ENCODE measurements at regions not wholly inside any gene's neighbourhood (a gene's known extent, or its start where the extent isn't known, plus 50 kb on each side); places are given as distances from the start of the nearest gene placed in this dataset.

DNA sequence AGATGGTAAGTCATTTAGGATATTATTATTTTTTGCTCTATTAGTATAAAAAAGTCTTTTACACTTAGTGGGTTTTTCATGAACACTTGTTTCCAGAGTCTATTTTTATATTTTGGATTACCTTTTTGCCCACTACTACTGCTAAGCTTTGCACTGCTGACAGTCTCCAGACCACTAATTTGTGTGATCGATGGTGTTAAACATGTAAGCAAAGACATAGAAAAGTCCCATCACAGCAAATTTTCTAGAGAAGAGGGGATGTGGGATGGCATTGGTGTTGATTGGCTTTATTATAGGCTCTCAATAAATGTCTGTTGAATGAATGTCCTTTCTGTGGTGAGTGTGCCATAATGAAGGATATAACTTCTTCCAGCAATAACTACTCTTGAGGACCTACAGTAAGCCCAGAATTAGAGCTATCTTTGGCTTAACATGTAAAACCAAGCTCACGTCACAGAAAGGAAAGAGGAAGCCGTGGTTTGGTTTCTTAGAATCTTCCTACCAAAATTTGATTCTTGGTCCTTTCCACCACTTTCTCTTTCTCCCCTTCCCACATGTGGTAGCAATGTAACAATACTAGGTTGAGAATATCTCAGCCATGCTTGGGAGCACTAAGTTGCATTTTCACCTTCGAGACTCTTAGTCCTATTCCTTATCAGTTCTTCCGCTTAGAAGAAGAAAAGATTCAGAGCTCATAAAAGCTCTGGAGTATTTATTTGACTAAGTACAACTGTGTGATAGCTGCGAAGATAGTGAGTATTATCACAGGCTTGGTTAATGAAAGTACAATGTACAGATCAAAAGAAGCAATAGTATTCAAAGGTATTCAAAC lies 90.6 kb upstream of the UMPS start:
- TF ChIP-seq, protein P1, sequence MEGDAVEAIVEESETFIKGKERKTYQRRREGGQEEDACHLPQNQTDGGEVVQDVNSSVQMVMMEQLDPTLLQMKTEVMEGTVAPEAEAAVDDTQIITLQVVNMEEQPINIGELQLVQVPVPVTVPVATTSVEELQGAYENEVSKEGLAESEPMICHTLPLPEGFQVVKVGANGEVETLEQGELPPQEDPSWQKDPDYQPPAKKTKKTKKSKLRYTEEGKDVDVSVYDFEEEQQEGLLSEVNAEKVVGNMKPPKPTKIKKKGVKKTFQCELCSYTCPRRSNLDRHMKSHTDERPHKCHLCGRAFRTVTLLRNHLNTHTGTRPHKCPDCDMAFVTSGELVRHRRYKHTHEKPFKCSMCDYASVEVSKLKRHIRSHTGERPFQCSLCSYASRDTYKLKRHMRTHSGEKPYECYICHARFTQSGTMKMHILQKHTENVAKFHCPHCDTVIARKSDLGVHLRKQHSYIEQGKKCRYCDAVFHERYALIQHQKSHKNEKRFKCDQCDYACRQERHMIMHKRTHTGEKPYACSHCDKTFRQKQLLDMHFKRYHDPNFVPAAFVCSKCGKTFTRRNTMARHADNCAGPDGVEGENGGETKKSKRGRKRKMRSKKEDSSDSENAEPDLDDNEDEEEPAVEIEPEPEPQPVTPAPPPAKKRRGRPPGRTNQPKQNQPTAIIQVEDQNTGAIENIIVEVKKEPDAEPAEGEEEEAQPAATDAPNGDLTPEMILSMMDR (IDR thresholded peaks at IDR 0.05): no peak
- no peak for TF ChIP-seq EP300 (IDR thresholded peaks at IDR 0.05)
- peak in 2 of 3 donors; percentile 64 to 67 for TF ChIP-seq POLR2AphosphoS5 (IDR thresholded peaks at IDR 0.05)
- no peak for TF ChIP-seq POLR2A (IDR thresholded peaks at IDR 0.05)

Measured in stomach (tissue), 4 donors.